PC-3 (cell line): ENCODE measurements at regions not wholly inside any gene's neighbourhood (a gene's known extent, or its start where the extent isn't known, plus 50 kb on each side); places are given as distances from the start of the nearest gene placed in this dataset.

Experiments used
- ATAC-seq: fragments of 200-7000 bp; cut with Tn5 transposase; 2 replicates; pipeline ENCODE4 v1.9.1; 2020; ENCODE audit warnings: mild to moderate bottlenecking, moderate library complexity
- BruUV-seq: library from RNA; stranded (reverse); fragments of 400-500 nt; replicated peaks from 2 replicates; lab custom pipeline; 2021; lab: Mats Ljungman, UMichigan
- CTCF ChIA-PET: fragments of 300-600 bp; sonication (Branson Sonifier 250); formaldehyde crosslinking; loops from one replicate; lab custom pipeline; 2022; ENCODE audit warnings: antibody characterized with exemption; lab: Charles Lee
- POLR2A ChIA-PET: fragments of 300-600 bp; sonication (Branson Sonifier 250); formaldehyde crosslinking; loops from one replicate; lab custom pipeline; 2022; ENCODE audit warnings: antibody characterized with exemption; ENCODE audit not compliant: unreplicated experiment; lab: Charles Lee
- DNase-seq: peaks from one replicate; pipeline ENCODE4 v3.0.0-alpha.2; 2015
- H2AFZ ChIP-seq: fragments of 300-600 bp; sonication (generic); 2 replicates; pipeline ENCODE4 v1.6.0; 2016; ENCODE audit warnings: antibody characterized with exemption, low read length
- H3F3A ChIP-seq: fragments of 300-600 bp; sonication (generic); one replicate; pipeline ENCODE4 v1.6.0; 2017; ENCODE audit warnings: antibody characterized with exemption, low read length, control low read depth, mild to moderate bottlenecking; ENCODE audit not compliant: unreplicated experiment
- H3K27ac ChIP-seq: fragments of 300-600 bp; sonication (generic); 2 replicates; pipeline ENCODE4 v1.5.1; 2016; ENCODE audit warnings: mild to moderate bottlenecking, low read length
- H3K27me3 ChIP-seq: fragments of 300-600 bp; sonication (generic); 2 replicates; pipeline ENCODE4 v1.6.1; 2016; ENCODE audit warnings: low read length, mixed read lengths
- H3K36me3 ChIP-seq: fragments of 300-600 bp; sonication (generic); 2 replicates; pipeline ENCODE4 v1.6.1; 2016; ENCODE audit warnings: low read depth, mixed run types, low read length, mixed read lengths
- H3K4me1 ChIP-seq: fragments of 300-600 bp; sonication (generic); 2 replicates; pipeline ENCODE4 v1.5.1; 2016; ENCODE audit warnings: low read length; ENCODE audit not compliant: insufficient read depth
- H3K4me2 ChIP-seq: fragments of 300-600 bp; sonication (generic); 2 replicates; pipeline ENCODE4 v1.6.0; 2016; ENCODE audit warnings: low read length
- H3K4me3 ChIP-seq: fragments of 300-600 bp; sonication (generic); 2 replicates; pipeline ENCODE4 v1.5.1; 2016; ENCODE audit warnings: mild to moderate bottlenecking, low read length, mixed read lengths
- H3K79me2 ChIP-seq: fragments of 300-600 bp; sonication (generic); 2 replicates; pipeline ENCODE4 v1.6.1; 2017; ENCODE audit warnings: low read length, mixed read lengths
- H3K9ac ChIP-seq: fragments of 300-600 bp; sonication (generic); 2 replicates; pipeline ENCODE4 v1.6.0; 2016; ENCODE audit warnings: mild to moderate bottlenecking, low read length
- H3K9me2 ChIP-seq: fragments of 300-600 bp; sonication (generic); replicated peaks from 2 replicates; pipeline ENCODE4 v1.6.1; 2016; ENCODE audit warnings: mixed run types, low read length, mixed read lengths
- H3K9me3 ChIP-seq: fragments of 300-600 bp; sonication (generic); 2 replicates; pipeline ENCODE4 v1.6.1; 2016; ENCODE audit warnings: low read length, mixed read lengths
- H4K20me1 ChIP-seq: fragments of 300-600 bp; sonication (generic); 2 replicates; pipeline ENCODE4 v1.6.1; 2016; ENCODE audit warnings: low read length, mixed read lengths
- EZH2 ChIP-seq: fragments of 300-600 bp; sonication (generic); IDR thresholded peaks from one replicate; pipeline ENCODE4 v1.6.1; 2017; ENCODE audit warnings: antibody characterized with exemption, mild to moderate bottlenecking, low read length; ENCODE audit not compliant: unreplicated experiment
- EZH2phosphoT487 ChIP-seq: fragments of 300-600 bp; sonication (generic); IDR thresholded peaks from 2 replicates; pipeline ENCODE4 v1.6.1; 2018; ENCODE audit warnings: mild to moderate bottlenecking, antibody characterized with exemption, low read length, borderline replicate concordance
- intact Hi-C: fragments of 100-400 bp; cut with micrococcal nuclease; formaldehyde crosslinking; loops from 2 replicates; pipeline ENCODE4 v1.9.0; 2023
- TF ChIP-seq, protein P1 (sequence below): fragments of 300-600 bp; sonication (generic); conservative IDR thresholded peaks from 2 replicates; pipeline ENCODE4 v1.5.1; 2017; ENCODE audit warnings: antibody characterized with exemption, low read depth, mild to moderate bottlenecking, low read length

DNA sequence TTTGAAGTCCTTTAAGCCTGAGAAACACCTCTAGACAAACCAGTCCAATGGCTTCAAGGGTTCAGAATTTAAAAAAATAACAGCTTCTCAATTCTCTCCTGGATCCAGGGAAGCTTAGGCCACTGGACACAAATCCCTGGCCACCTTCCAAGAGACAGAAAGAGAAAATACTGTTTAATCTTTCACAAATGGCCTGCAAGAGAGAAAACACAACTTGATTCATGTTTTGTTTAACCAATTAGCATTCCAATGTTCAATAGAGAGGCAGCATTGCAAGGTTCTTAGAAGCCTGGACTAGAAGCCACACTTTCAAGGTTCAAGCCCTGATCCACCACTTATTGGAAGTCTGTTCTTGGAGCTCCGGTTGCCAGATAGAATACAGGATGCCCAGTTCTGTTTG is 109.0 kb upstream of the PARD3B start:
- H3K9ac ChIP-seq: no peak overlapping the region
- H3K36me3 ChIP-seq: no peaks in the 10 kb centered on the region
- H3K27me3 ChIP-seq: no peaks in the 10 kb centered on the region
- H3F3A ChIP-seq: no peaks in the 10 kb centered on the region
- no TSS peak for BruUV-seq
- intact Hi-C loops: no loop called here
- no peak for DNase-seq
- H3K4me3 ChIP-seq: no peak overlapping the region
- H2AFZ ChIP-seq: no peak overlapping the region
- CTCF ChIA-PET: no interaction called here
- no peak overlapping the region for H3K4me2 ChIP-seq
- no peaks in the 10 kb centered on the region for H3K79me2 ChIP-seq
- no peaks in the 10 kb centered on the region for H3K4me1 ChIP-seq
- H3K9me3 ChIP-seq: peaks cover 10% of the 10 kb centered on the region; the same call in 1 of the 2 replicates
- H3K27ac ChIP-seq: no peak overlapping the region
- H4K20me1 ChIP-seq: no peaks in the 10 kb centered on the region
- ATAC-seq: no peak
- POLR2A ChIA-PET: no interaction called here
- no peaks in the 10 kb centered on the region for H3K9me2 ChIP-seq
- TF ChIP-seq, protein P1, sequence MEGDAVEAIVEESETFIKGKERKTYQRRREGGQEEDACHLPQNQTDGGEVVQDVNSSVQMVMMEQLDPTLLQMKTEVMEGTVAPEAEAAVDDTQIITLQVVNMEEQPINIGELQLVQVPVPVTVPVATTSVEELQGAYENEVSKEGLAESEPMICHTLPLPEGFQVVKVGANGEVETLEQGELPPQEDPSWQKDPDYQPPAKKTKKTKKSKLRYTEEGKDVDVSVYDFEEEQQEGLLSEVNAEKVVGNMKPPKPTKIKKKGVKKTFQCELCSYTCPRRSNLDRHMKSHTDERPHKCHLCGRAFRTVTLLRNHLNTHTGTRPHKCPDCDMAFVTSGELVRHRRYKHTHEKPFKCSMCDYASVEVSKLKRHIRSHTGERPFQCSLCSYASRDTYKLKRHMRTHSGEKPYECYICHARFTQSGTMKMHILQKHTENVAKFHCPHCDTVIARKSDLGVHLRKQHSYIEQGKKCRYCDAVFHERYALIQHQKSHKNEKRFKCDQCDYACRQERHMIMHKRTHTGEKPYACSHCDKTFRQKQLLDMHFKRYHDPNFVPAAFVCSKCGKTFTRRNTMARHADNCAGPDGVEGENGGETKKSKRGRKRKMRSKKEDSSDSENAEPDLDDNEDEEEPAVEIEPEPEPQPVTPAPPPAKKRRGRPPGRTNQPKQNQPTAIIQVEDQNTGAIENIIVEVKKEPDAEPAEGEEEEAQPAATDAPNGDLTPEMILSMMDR: no peak
- TF ChIP-seq EZH2: no peak
- TF ChIP-seq EZH2phosphoT487: no peak

GRCh38 chr2:204437408-204437807 is 107.9 kb upstream of the PARD3B start:
- H3K27me3 ChIP-seq: no peaks in the 10 kb centered on the region
- H3K4me2 ChIP-seq: no peak overlapping the region
- H3K4me3 ChIP-seq: no peak overlapping the region
- H3K9me3 ChIP-seq: peaks cover 6% of the 10 kb centered on the region; the same call in 1 of the 2 replicates
- no peaks in the 10 kb centered on the region for H3K79me2 ChIP-seq
- POLR2A ChIA-PET: no interaction called here
- no TSS peak for BruUV-seq
- intact Hi-C loops: no loop called here
- no peak overlapping the region for H3K9ac ChIP-seq
- no peak overlapping the region for H3K27ac ChIP-seq
- DNase-seq (no peak), ATAC-seq (no peak)
- H3K36me3 ChIP-seq: no peaks in the 10 kb centered on the region
- no peak overlapping the region for H2AFZ ChIP-seq
- CTCF ChIA-PET: no interaction called here
- TF ChIP-seq EZH2 (no peak), EZH2phosphoT487 (no peak)
- TF ChIP-seq, protein P1: no peak
- H3K9me2 ChIP-seq: no peaks in the 10 kb centered on the region
- no peaks in the 10 kb centered on the region for H3K4me1 ChIP-seq
- H4K20me1 ChIP-seq: no peaks in the 10 kb centered on the region
- no peaks in the 10 kb centered on the region for H3F3A ChIP-seq

DNA sequence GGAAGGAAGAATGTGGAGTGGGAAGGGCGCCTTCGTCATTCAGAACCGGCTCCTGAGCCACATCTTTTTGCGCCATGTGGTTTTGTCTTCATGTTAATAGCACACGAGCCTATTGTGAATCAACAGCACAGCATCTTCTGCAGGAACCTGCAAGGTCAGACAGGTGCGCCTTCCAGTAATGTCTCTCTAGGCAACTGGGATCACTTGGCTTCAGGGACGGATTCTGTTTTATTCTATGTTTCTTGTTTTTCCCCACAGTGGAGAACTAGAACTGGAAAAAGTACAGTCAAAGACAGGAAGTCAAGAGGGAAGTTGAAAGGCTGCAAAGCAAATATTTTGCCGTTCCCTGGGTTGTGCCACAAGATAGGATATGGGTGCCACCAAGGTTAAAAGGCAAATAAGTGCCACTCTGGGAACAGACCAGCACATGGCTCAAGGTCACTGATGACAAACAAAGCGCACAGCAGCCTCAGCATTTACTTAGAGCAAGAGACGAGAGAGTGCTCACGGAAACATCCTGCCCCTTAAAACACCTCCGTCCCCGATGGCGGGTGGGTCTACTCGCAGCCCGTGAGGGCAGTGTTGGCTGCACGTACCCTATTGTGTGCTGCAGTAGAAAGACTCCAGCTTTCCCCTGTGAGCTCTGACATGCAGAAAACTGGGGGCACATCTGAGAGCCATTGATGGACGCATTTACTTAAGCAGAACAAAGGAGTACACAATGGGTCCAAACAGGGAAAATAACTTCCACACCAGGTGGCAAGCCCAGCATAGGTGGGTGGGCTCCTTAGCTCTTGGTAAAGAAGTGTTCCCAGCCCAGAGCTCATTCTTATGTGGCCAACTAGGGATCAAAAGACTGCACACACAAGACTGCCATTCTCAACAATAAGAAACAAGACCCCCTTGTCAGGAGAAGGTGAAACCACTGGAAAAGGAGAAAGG is 107.2 kb upstream of the PARD3B start:
- no peak overlapping the region for H3K27ac ChIP-seq
- intact Hi-C loops: no loop called here
- H3K36me3 ChIP-seq: no peaks in the 10 kb centered on the region
- no peaks in the 10 kb centered on the region for H3K79me2 ChIP-seq
- BruUV-seq: no TSS peak
- no peak overlapping the region for H2AFZ ChIP-seq
- no peak overlapping the region for H3K4me3 ChIP-seq
- H3K4me1 ChIP-seq: no peaks in the 10 kb centered on the region
- TF ChIP-seq, protein P1: no peak
- TF ChIP-seq EZH2 (no peak), EZH2phosphoT487 (no peak)
- no peaks in the 10 kb centered on the region for H3K27me3 ChIP-seq
- H4K20me1 ChIP-seq: no peaks in the 10 kb centered on the region
- H3F3A ChIP-seq: no peaks in the 10 kb centered on the region
- no peaks in the 10 kb centered on the region for H3K9me2 ChIP-seq
- ChIA-PET CTCF (no interaction called here), POLR2A (no interaction called here)
- ATAC-seq: no peak
- no peak for DNase-seq
- H3K9ac ChIP-seq: no peak overlapping the region
- no peak overlapping the region for H3K4me2 ChIP-seq
- no peaks in the 10 kb centered on the region for H3K9me3 ChIP-seq
